ENCODE measurements at regions not wholly inside any gene's neighbourhood (a gene's known extent, or its start where the extent isn't known, plus 50 kb on each side); places are given as distances from the start of the nearest gene placed in this dataset.

DNA sequence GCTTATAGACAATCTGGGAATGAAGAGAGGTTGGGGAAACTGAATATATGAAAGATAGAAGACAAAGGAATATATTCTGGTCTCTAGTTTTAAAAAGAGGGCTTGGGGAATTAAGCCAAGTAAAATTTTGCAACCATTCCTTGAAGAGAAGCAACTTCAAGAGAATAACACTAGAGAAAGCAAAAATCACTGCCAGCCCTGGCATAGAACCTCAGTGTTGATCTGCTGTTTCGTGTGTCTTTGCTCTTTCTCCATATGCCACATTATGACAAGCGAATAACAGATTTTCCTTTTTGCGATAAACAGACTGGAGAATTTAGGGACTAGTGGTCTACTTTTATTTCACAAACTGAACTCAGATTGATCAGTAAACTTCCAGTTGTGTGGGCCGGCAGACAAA lies 132.7 kb downstream of the XPNPEP1 start:
- no peak overlapping the region for H3K9ac ChIP-seq (replicated peaks in 1 of 4; ENCODE audit: extremely low read depth in 1 of 4, low read depth in 3 of 4, low read length in 3 of 4)
- no peak overlapping the region for H3K4me2 ChIP-seq (ENCODE audit: insufficient read depth in 1 of 2, low read depth in 2 of 2, low read length in 2 of 2)
- ChIA-PET POLR2A (ENCODE audit: partially characterized antibody) (no interaction called here), CTCF (ENCODE audit: partially characterized antibody) (interaction anchor here (1.1 kb wide), 1 partner anchor 9 kb away, joined by 3 read pairs; no protein-coding TSS in a partner anchor)
- H3K56ac ChIP-seq (replicated peaks; ENCODE audit: insufficient read length, low read depth, low read length) = no peak overlapping the region
- H2BK120ac ChIP-seq (replicated peaks; ENCODE audit: low read depth, low read length) = no peak overlapping the region
- no peak for FAIRE-seq
- no peaks in the 10 kb centered on the region for H4K20me1 ChIP-seq (replicated peaks in 1 of 2; ENCODE audit: control insufficient read depth in 1 of 2, insufficient read depth in 2 of 2, low read length in 2 of 2)
- H3K14ac ChIP-seq (ENCODE audit: insufficient read length) = no peak overlapping the region
- no peak overlapping the region for H2BK5ac ChIP-seq (ENCODE audit: low read depth, low read length)
- H4K8ac ChIP-seq (ENCODE audit: extremely low read depth, insufficient read depth, low read length) = no peak overlapping the region
- H2AK5ac ChIP-seq (ENCODE audit: low read depth, low read length) = no peak overlapping the region
- H3K18ac ChIP-seq (ENCODE audit: extremely low read depth, low read length) = no peak overlapping the region
- H3K9me3 ChIP-seq (ENCODE audit: insufficient read depth in 2 of 2, low read depth in 1 of 2, low read length in 1 of 2) = peaks cover 12 to 13% of the 10 kb centered on the region in 2 experiments; a peak in 3 of 4 replicates
- H2BK12ac ChIP-seq (ENCODE audit: low read depth, low read length) = no peak overlapping the region
- no peak overlapping the region for H3K23ac ChIP-seq (ENCODE audit: insufficient read length)
- DNase-seq (ENCODE audit: low read depth in 1 of 2, low spot score in 2 of 2) = no peak
- H2AFZ ChIP-seq (ENCODE audit: low read length) = no peak overlapping the region
- H2BK15ac ChIP-seq (ENCODE audit: low read length) = no peak overlapping the region
- no peaks in the 10 kb centered on the region for H3K4me1 ChIP-seq (replicated peaks in 1 of 4; ENCODE audit: control insufficient read depth in 3 of 4, insufficient read depth in 4 of 4, low read length in 3 of 4)
- no peak overlapping the region for H4K5ac ChIP-seq (ENCODE audit: insufficient read length, low read depth, low read length)
- no peak overlapping the region for H3K27ac ChIP-seq (ENCODE audit: low read depth, low read length)
- H3K23me2 ChIP-seq (ENCODE audit: low read depth, low read length) = no peaks in the 10 kb centered on the region
- no peak overlapping the region for H3K4ac ChIP-seq (replicated peaks; ENCODE audit: insufficient read length, low read depth, low read length)
- H3K4me3 ChIP-seq (ENCODE audit: extremely low read depth in 1 of 4, insufficient read depth in 2 of 4, low read depth in 3 of 4, low read length in 4 of 4) = no peak overlapping the region
- H4K91ac ChIP-seq (replicated peaks; ENCODE audit: insufficient read length, low read length) = no peak overlapping the region
- H3K36me3 ChIP-seq (ENCODE audit: control insufficient read depth in 2 of 4, insufficient read depth in 4 of 4, low read length in 3 of 4) = no peaks in the 10 kb centered on the region
- no peaks in the 10 kb centered on the region for H3K79me2 ChIP-seq (ENCODE audit: control insufficient read depth in 1 of 2, insufficient read depth in 2 of 2, low read length in 2 of 2)
- H3K27me3 ChIP-seq (replicated peaks in 1 of 4; ENCODE audit: control insufficient read depth in 3 of 4, extremely low read depth in 1 of 4, insufficient read depth in 3 of 4, low read length in 3 of 4) = no peaks in the 10 kb centered on the region; a peak in 1 of 7 replicates
- 94% methylated on average over 4 of the region's 4 CpGs; no CpG with 5 or more reads in 1 of the 2 experiments for WGBS, 2 experiments (ENCODE audit: extremely low coverage in 1 of 2, insufficient coverage in 1 of 2, insufficient read length in 1 of 2, insufficient replicate concordance in 2 of 2, low coverage in 1 of 2, low lambda C conversion rate in 2 of 2, missing lambda C conversion rate in 1 of 2)
- H2BK20ac ChIP-seq (ENCODE audit: low read length) = no peak overlapping the region
- no peaks in the 10 kb centered on the region for H3K79me1 ChIP-seq (ENCODE audit: low read depth, low read length)
- TF ChIP-seq TAF1 (IDR thresholded peaks at IDR 0.05; ENCODE audit: low read depth, low read length) (no peak), SUZ12 (IDR thresholded peaks at IDR 0.05; ENCODE audit: low read length) (no peak), KDM5A (IDR thresholded peaks at IDR 0.05; ENCODE audit: low read length) (no peak), SRF (IDR thresholded peaks at IDR 0.05; ENCODE audit: low read depth, low read length) (no peak), EZH2 (IDR thresholded peaks at IDR 0.05; ENCODE audit: low read depth, low read length, severe bottlenecking) (no peak), CHD1 (IDR thresholded peaks at IDR 0.05; ENCODE audit: low read depth, low read length) (no peak), CBX8 (IDR thresholded peaks at IDR 0.05; ENCODE audit: borderline replicate concordance, low read depth, low read length) (no peak), KDM4A (IDR thresholded peaks at IDR 0.05; ENCODE audit: low read depth, low read length, severe bottlenecking) (no peak), ZNF274 (IDR thresholded peaks at IDR 0.05; ENCODE audit: borderline replicate concordance, extremely low read depth, low read length) (no peak), BCL11A (IDR thresholded peaks at IDR 0.05; ENCODE audit: low read depth in 2 of 2, low read length in 2 of 2) (no peak), CEBPB (IDR thresholded peaks at IDR 0.05; ENCODE audit: low read depth, low read length) (no peak), YY1 (IDR thresholded peaks at IDR 0.05; ENCODE audit: low read depth, low read length) (no peak), SP1 (IDR thresholded peaks at IDR 0.05; ENCODE audit: low read depth, low read length) (no peak), CTBP2 (IDR thresholded peaks at IDR 0.05; ENCODE audit: borderline replicate concordance, insufficient read depth, insufficient read length, low read length) (no peak), RXRA (IDR thresholded peaks at IDR 0.05; ENCODE audit: insufficient read depth, low read depth, low read length) (no peak), SIRT6 (IDR thresholded peaks at IDR 0.05; ENCODE audit: low read length) (no peak), JUND (IDR thresholded peaks at IDR 0.05; ENCODE audit: low read length) (no peak)
